Pancreas (tissue), 10 donors: ENCODE measurements at regions not wholly inside any gene's neighbourhood (a gene's known extent, or its start where the extent isn't known, plus 50 kb on each side); places are given as distances from the start of the nearest gene placed in this dataset.

Experiments used
- ATAC-seq, 4 donors: fragments of 200-7000 bp; cut with Tn5 transposase; one replicate each; pipeline versions ENCODE4 v1.8.0 to v1.9.1; 2020; ENCODE audit warnings: mild to moderate bottlenecking in 4 of 4, moderate library complexity in 4 of 4
- DNase-seq, 6 donors: peaks; one replicate each; pipeline ENCODE4 v3.0.0-alpha.2; 2020
- FAIRE-seq: peaks from 2 replicates; lab custom pipeline; 2012; peaks lifted over from hg19 to GRCh38; lab: Jason Lieb, UNC
- H3K27ac ChIP-seq, 4 donors: fragments of 200-600 bp; sonication (generic); 1 replicate in 3 of 4; 2 replicates in 1 of 4; pipeline versions ENCODE4 v1.5.0 to v1.8.0; 2020
- H3K27me3 ChIP-seq, 4 donors: fragments of 200-600 bp; one replicate each; pipeline ENCODE4 v1.8.0; 2021
- H3K36me3 ChIP-seq, 3 donors: fragments of 200-600 bp; sonication (generic) in 1 of 3; one replicate each; pipeline versions ENCODE4 v1.5.0 to v1.8.0; 2020 to 2021
- H3K4me1 ChIP-seq, 3 donors: fragments of 200-600 bp; one replicate each; pipeline ENCODE4 v1.8.0; 2021
- H3K4me3 ChIP-seq, 4 donors: fragments of 200-600 bp; sonication (generic) in 2 of 4; one replicate each; pipeline versions ENCODE4 v1.5.0 to v1.8.0; 2020 to 2021
- H3K9me3 ChIP-seq, 4 donors: fragments of 200-600 bp; one replicate each; pipeline ENCODE4 v1.8.0; 2021
- CTCF ChIP-seq, 4 donors: fragments of 200-600 bp; sonication (generic) in 3 of 4; IDR thresholded peaks; one replicate each; pipeline versions ENCODE4 v1.5.0 to v1.8.0; 2021; ENCODE audit warnings: antibody characterized with exemption in 4 of 4
- WGBS, 2 donors: extraction: QIAGEN DNeasy Blood & Tissue Kit; methylation state at CpG; one replicate each; pipeline ENCODE4 v1.1.7; 2013; 5-methylcytosine and 5-hydroxymethylcytosine counted together
- intact Hi-C, 3 donors: fragments of 100-400 bp; cut with DNase I; formaldehyde crosslinking; loops; one replicate each; pipeline versions ENCODE4 v1.11.1 to v1.14.2; 2022
- donor health status: healthy with polysubstance abuse.
- donor health status: DM: no; HTN: no; CAD: no; lungs with moderate emphysema.
- donor health status: DM: no; HTN: no; CAD: no.
- donor health status: control.
- donor health status: control.
- donor health status: Bipolar disorder and iron deficiency.
- donor health status: DM: yes; HTN: yes; CAD: no.
- donor health status: DM: no; HTN: no; CAD: no.
- donor health status: DM: no; HTN: no; CAD: no.
- donor health status: DM: yes; HTN: yes; CAD: no.

- no peak for FAIRE-seq
- intact Hi-C loops: no loop called here
- Histone ChIP-seq H3K27ac (no peak overlapping the region), H3K4me1 (no peaks in the 10 kb centered on the region), H3K27me3 (no peaks in the 10 kb centered on the region), H3K36me3 (no peaks in the 10 kb centered on the region), H3K4me3 (no peak overlapping the region), H3K9me3 (no peaks in the 10 kb centered on the region)
- WGBS, 2 donors: 5 to 8% methylated on average over 1 of the region's 1 CpG
- DNase-seq: no peak
- TF ChIP-seq CTCF (IDR thresholded peaks at IDR 0.05): no peak
- no peak for ATAC-seq
These were observed 292.0 kb upstream of the CDH2 start for GRCh38 chr18:28468901-28469300.

- DNase-seq: no peak
- intact Hi-C loops: no loop called here
These were observed 289.3 kb upstream of the CDH2 start for GRCh38 chr18:28466204-28466603.

GRCh38 chr18:28459587-28459986, 282.7 kb upstream of the CDH2 start:
- intact Hi-C loops: loop anchor here in 1 of 3 donors (10.0 kb wide), 1 partner anchor 55 kb away; no protein-coding TSS in a partner anchor
- TF ChIP-seq CTCF (IDR thresholded peaks at IDR 0.05): no peak
- Histone ChIP-seq H3K27ac (no peak overlapping the region), H3K27me3 (no peaks in the 10 kb centered on the region), H3K36me3 (no peaks in the 10 kb centered on the region), H3K4me1 (no peaks in the 10 kb centered on the region), H3K4me3 (no peak overlapping the region), H3K9me3 (no peaks in the 10 kb centered on the region)
- FAIRE-seq: no peak
- no peak for ATAC-seq
- WGBS, 2 donors: 76 to 82% methylated on average over 2 of the region's 2 CpGs
- no peak for DNase-seq

More at GRCh38 chr18:28466204-28466603, 289.3 kb upstream of the CDH2 start:
- Histone ChIP-seq H3K4me1 (no peaks in the 10 kb centered on the region), H3K36me3 (no peaks in the 10 kb centered on the region), H3K9me3 (no peaks in the 10 kb centered on the region), H3K4me3 (no peak overlapping the region), H3K27ac (no peak overlapping the region), H3K27me3 (no peaks in the 10 kb centered on the region)
- FAIRE-seq (no peak), ATAC-seq (no peak)
- TF ChIP-seq CTCF (IDR thresholded peaks at IDR 0.05): no peak
- WGBS, 2 donors: 54 to 67% methylated on average over 2 of the region's 2 CpGs

- FAIRE-seq: no peak
These were observed 281.8 kb upstream of the CDH2 start for GRCh38 chr18:28458751-28459150.

More at GRCh38 chr18:28458751-28459150, 281.8 kb upstream of the CDH2 start:
- WGBS, 2 donors: 68 to 75% methylated on average over 1 of the region's 1 CpG
- Histone ChIP-seq H3K27ac (no peak overlapping the region), H3K4me3 (no peak overlapping the region), H3K36me3 (no peaks in the 10 kb centered on the region), H3K27me3 (no peaks in the 10 kb centered on the region), H3K4me1 (no peaks in the 10 kb centered on the region), H3K9me3 (no peaks in the 10 kb centered on the region)
- intact Hi-C loops: loop anchor here in 1 of 3 donors (10.0 kb wide), 1 partner anchor 54 kb away; no protein-coding TSS in a partner anchor
- ATAC-seq (no peak), DNase-seq (no peak)
- no peak for TF ChIP-seq CTCF (IDR thresholded peaks at IDR 0.05)
